ENCODE measurements at regions not wholly inside any gene's neighbourhood (a gene's known extent, or its start where the extent isn't known, plus 50 kb on each side); places are given as distances from the start of the nearest gene placed in this dataset.

GRCh38 chr3:193085655-193086054 is 155.4 kb upstream of the PLAAT1 start:
- no peak overlapping the region for H3K4me3 ChIP-seq (ENCODE audit: low read length)
- no peaks in the 10 kb centered on the region for H3K27me3 ChIP-seq (ENCODE audit: control insufficient read depth, low read length)
- H3K9me2 ChIP-seq (replicated peaks; ENCODE audit: control insufficient read depth, low read length), result no peaks in the 10 kb centered on the region
- no peaks in the 10 kb centered on the region for H3F3A ChIP-seq (ENCODE audit: control insufficient read depth, insufficient read depth)
- no peaks in the 10 kb centered on the region for H3K4me1 ChIP-seq (ENCODE audit: control insufficient read depth, low read length)
- no peaks in the 10 kb centered on the region for H3K9me3 ChIP-seq (ENCODE audit: control insufficient read depth, insufficient read depth, low read length)
- H4K20me1 ChIP-seq (ENCODE audit: control insufficient read depth, insufficient read depth, low read depth, low read length), result no peaks in the 10 kb centered on the region
- H3K79me2 ChIP-seq (ENCODE audit: control insufficient read depth, low read length), result no peaks in the 10 kb centered on the region
- no peak overlapping the region for H3K4me2 ChIP-seq (ENCODE audit: low read length)
- no peak overlapping the region for H3K27ac ChIP-seq (ENCODE audit: low read depth, low read length)
- TF ChIP-seq CTCF (IDR thresholded peaks at IDR 0.05; ENCODE audit: low read depth, low read length, poor library complexity, severe bottlenecking) (no peak), EZH2phosphoT487 (IDR thresholded peaks at IDR 0.05; ENCODE audit: borderline replicate concordance, low read length) (no peak)
- H3K36me3 ChIP-seq (ENCODE audit: control insufficient read depth, low read length), result no peaks in the 10 kb centered on the region

GRCh38 chr3:193086681-193087080 is 154.3 kb upstream of the PLAAT1 start:
- Histone ChIP-seq H3K27me3 (ENCODE audit: control insufficient read depth, low read length) (no peaks in the 10 kb centered on the region), H3K9me2 (replicated peaks; ENCODE audit: control insufficient read depth, low read length) (no peaks in the 10 kb centered on the region), H4K20me1 (ENCODE audit: control insufficient read depth, insufficient read depth, low read depth, low read length) (no peaks in the 10 kb centered on the region), H3K27ac (ENCODE audit: low read depth, low read length) (no peak overlapping the region), H3F3A (ENCODE audit: control insufficient read depth, insufficient read depth) (no peaks in the 10 kb centered on the region), H3K4me2 (ENCODE audit: low read length) (no peak overlapping the region), H3K79me2 (ENCODE audit: control insufficient read depth, low read length) (no peaks in the 10 kb centered on the region), H3K9me3 (ENCODE audit: control insufficient read depth, insufficient read depth, low read length) (no peaks in the 10 kb centered on the region), H3K36me3 (ENCODE audit: control insufficient read depth, low read length) (no peaks in the 10 kb centered on the region), H3K4me3 (ENCODE audit: low read length) (no peak overlapping the region), H3K4me1 (ENCODE audit: control insufficient read depth, low read length) (no peaks in the 10 kb centered on the region)
- TF ChIP-seq CTCF (IDR thresholded peaks at IDR 0.05; ENCODE audit: low read depth, low read length, poor library complexity, severe bottlenecking) (no peak), EZH2phosphoT487 (IDR thresholded peaks at IDR 0.05; ENCODE audit: borderline replicate concordance, low read length) (no peak)

GRCh38 chr3:193087336-193087735 is 153.7 kb upstream of the PLAAT1 start:
- Histone ChIP-seq H3K4me3 (ENCODE audit: low read length) (no peak overlapping the region), H3K27ac (ENCODE audit: low read depth, low read length) (no peak overlapping the region), H3K4me1 (ENCODE audit: control insufficient read depth, low read length) (no peaks in the 10 kb centered on the region), H3K4me2 (ENCODE audit: low read length) (no peak overlapping the region), H3K9me2 (replicated peaks; ENCODE audit: control insufficient read depth, low read length) (no peaks in the 10 kb centered on the region), H3K36me3 (ENCODE audit: control insufficient read depth, low read length) (no peaks in the 10 kb centered on the region), H3K79me2 (ENCODE audit: control insufficient read depth, low read length) (no peaks in the 10 kb centered on the region), H4K20me1 (ENCODE audit: control insufficient read depth, insufficient read depth, low read depth, low read length) (no peaks in the 10 kb centered on the region), H3K9me3 (ENCODE audit: control insufficient read depth, insufficient read depth, low read length) (no peaks in the 10 kb centered on the region), H3F3A (ENCODE audit: control insufficient read depth, insufficient read depth) (no peaks in the 10 kb centered on the region), H3K27me3 (ENCODE audit: control insufficient read depth, low read length) (no peaks in the 10 kb centered on the region)
- TF ChIP-seq CTCF (IDR thresholded peaks at IDR 0.05; ENCODE audit: low read depth, low read length, poor library complexity, severe bottlenecking) (no peak), EZH2phosphoT487 (IDR thresholded peaks at IDR 0.05; ENCODE audit: borderline replicate concordance, low read length) (no peak)

- Histone ChIP-seq H3K36me3 (ENCODE audit: control insufficient read depth, low read length) (no peaks in the 10 kb centered on the region), H3K27me3 (ENCODE audit: control insufficient read depth, low read length) (no peaks in the 10 kb centered on the region), H4K20me1 (ENCODE audit: control insufficient read depth, insufficient read depth, low read depth, low read length) (no peaks in the 10 kb centered on the region), H3K27ac (ENCODE audit: low read depth, low read length) (no peak overlapping the region), H3K4me3 (ENCODE audit: low read length) (no peak overlapping the region), H3K79me2 (ENCODE audit: control insufficient read depth, low read length) (no peaks in the 10 kb centered on the region), H3K9me3 (ENCODE audit: control insufficient read depth, insufficient read depth, low read length) (no peaks in the 10 kb centered on the region), H3F3A (ENCODE audit: control insufficient read depth, insufficient read depth) (no peaks in the 10 kb centered on the region), H3K4me2 (ENCODE audit: low read length) (no peak overlapping the region), H3K9me2 (replicated peaks; ENCODE audit: control insufficient read depth, low read length) (no peaks in the 10 kb centered on the region), H3K4me1 (ENCODE audit: control insufficient read depth, low read length) (no peaks in the 10 kb centered on the region)
- TF ChIP-seq CTCF (IDR thresholded peaks at IDR 0.05; ENCODE audit: low read depth, low read length, poor library complexity, severe bottlenecking) (no peak), EZH2phosphoT487 (IDR thresholded peaks at IDR 0.05; ENCODE audit: borderline replicate concordance, low read length) (no peak)
These were observed 145.7 kb upstream of the PLAAT1 start for GRCh38 chr3:193095366-193095765.
